ENCODE measurements at regions not wholly inside any gene's neighbourhood (a gene's known extent, or its start where the extent isn't known, plus 50 kb on each side); places are given as distances from the start of the nearest gene placed in this dataset.

GRCh38 chr7:54810401-54810800, 51.4 kb upstream of the SEC61G start:
- TF ChIP-seq POLR2A (IDR thresholded peaks at IDR 0.05) = no peak
- TF ChIP-seq CTCF (IDR thresholded peaks at IDR 0.05) = no peak
- WGBS (ENCODE audit: insufficient coverage, low coverage, low lambda C conversion rate, missing lambda C conversion rate) = 39% methylated on average over 1 of the region's 1 CpG

GRCh38 chr7:54811041-54811845, 52.2 kb upstream of the SEC61G start:
- no peak for ATAC-seq
- no peak overlapping the region for H3K4me3 ChIP-seq
- H3K9me3 ChIP-seq = no peaks in the 10 kb centered on the region
- intact Hi-C loops (cut with DNase I) = no loop called here
- TF ChIP-seq CTCF (IDR thresholded peaks at IDR 0.05) = no peak
- no peak for TF ChIP-seq POLR2A (IDR thresholded peaks at IDR 0.05)
- peaks cover 0 to 33% (median 7%) of the 10 kb centered on the region in 4 donors for H3K4me1 ChIP-seq
- no peaks in the 10 kb centered on the region for H3K27me3 ChIP-seq
- DNase-seq = no peak
- no peaks in the 10 kb centered on the region for H3K36me3 ChIP-seq
- WGBS (ENCODE audit: insufficient coverage, low coverage, low lambda C conversion rate, missing lambda C conversion rate) = 61% methylated on average over 5 of the region's 5 CpGs
- peak overlapping the region in 1 of 3 donors; percentile 25 for H3K27ac ChIP-seq

More at GRCh38 chr7:54810401-54810800, 51.4 kb upstream of the SEC61G start:
- H3K27me3 ChIP-seq = no peaks in the 10 kb centered on the region
- H3K36me3 ChIP-seq = no peaks in the 10 kb centered on the region
- H3K4me3 ChIP-seq = no peak overlapping the region
- intact Hi-C loops (cut with DNase I) = no loop called here
- no peak for DNase-seq
- H3K9me3 ChIP-seq = no peaks in the 10 kb centered on the region
- H3K4me1 ChIP-seq = peaks cover 0 to 33% (median 7%) of the 10 kb centered on the region in 4 donors
- ATAC-seq = no peak
- H3K27ac ChIP-seq = no peak overlapping the region

- peaks cover 0 to 33% (median 7%) of the 10 kb centered on the region in 4 donors for H3K4me1 ChIP-seq
- WGBS (ENCODE audit: insufficient coverage, low coverage, low lambda C conversion rate, missing lambda C conversion rate) = 59% methylated on average over 8 of the region's 8 CpGs
- DNase-seq (no peak), ATAC-seq (peak in 1 of 4 donors; percentile 60)
- no peaks in the 10 kb centered on the region for H3K9me3 ChIP-seq
- TF ChIP-seq POLR2A (IDR thresholded peaks at IDR 0.05) (no peak), CTCF (IDR thresholded peaks at IDR 0.05) (no peak)
- H3K36me3 ChIP-seq = no peaks in the 10 kb centered on the region
- H3K27me3 ChIP-seq = no peaks in the 10 kb centered on the region
- no peak overlapping the region for H3K4me3 ChIP-seq
- peak overlapping the region in 1 of 3 donors; percentile 25 for H3K27ac ChIP-seq
- intact Hi-C loops (cut with DNase I) = no loop called here
These were observed 52.8 kb upstream of the SEC61G start for GRCh38 chr7:54811846-54812254.

GRCh38 chr7:54812756-54813322, 53.8 kb upstream of the SEC61G start:
- ATAC-seq = peak in 2 of 4 donors; percentile 11 to 35
- no peak for DNase-seq
- Histone ChIP-seq H3K4me3 (no peak overlapping the region), H3K4me1 (peaks cover 0 to 33% (median 7%) of the 10 kb centered on the region in 4 donors), H3K9me3 (no peaks in the 10 kb centered on the region), H3K27me3 (no peaks in the 10 kb centered on the region), H3K36me3 (no peaks in the 10 kb centered on the region), H3K27ac (peak overlapping the region in 1 of 3 donors; percentile 20)
- TF ChIP-seq CTCF (IDR thresholded peaks at IDR 0.05) (no peak), POLR2A (IDR thresholded peaks at IDR 0.05) (no peak)
- intact Hi-C loops (cut with DNase I) = no loop called here
- WGBS (ENCODE audit: insufficient coverage, low coverage, low lambda C conversion rate, missing lambda C conversion rate) = 73% methylated on average over 3 of the region's 4 CpGs

Measured in right lobe of liver (tissue), 6 donors.